ENCODE measurements at regions not wholly inside any gene's neighbourhood (a gene's known extent, or its start where the extent isn't known, plus 50 kb on each side); places are given as distances from the start of the nearest gene placed in this dataset.

GRCh38 chr20:40771308-40771610 is 82.2 kb upstream of the MAFB start (continued):
- no peak for TF ChIP-seq ETS1 (conservative IDR thresholded peaks at IDR 0.05; ENCODE audit: control insufficient read depth, low read depth, low read length)
- no peak for TF ChIP-seq TAF15 (IDR thresholded peaks at IDR 0.05; ENCODE audit: low read depth, low read length)

GRCh38 chr20:40771848-40772511 is 82.9 kb upstream of the MAFB start:
- no peaks in the 10 kb centered on the region for H3K79me2 ChIP-seq (ENCODE audit: control insufficient read depth, insufficient read depth, low read length)
- H3K9me3 ChIP-seq (replicated peaks; ENCODE audit: control insufficient read depth, insufficient read depth, low read depth, low read length): no peaks in the 10 kb centered on the region
- in situ Hi-C loops (cut with MboI) (no loop called here), intact Hi-C loops (cut with micrococcal nuclease) (no loop called here)
- no peaks in the 10 kb centered on the region for H3K9me1 ChIP-seq (ENCODE audit: control insufficient read depth, insufficient read depth, low read length)
- no peak overlapping the region for H3K27ac ChIP-seq (ENCODE audit: extremely low read depth, low read depth, low read length)
- no peak for ATAC-seq
- ChIA-PET POLR2A (interaction anchor here (1.0 kb wide), 1 partner anchor 11 kb away, joined by 3 read pairs; no protein-coding TSS in a partner anchor), CTCF (ENCODE audit: low intra/inter-chr PET ratio) (no interaction called here)
- TF ChIP-seq SFPQ (IDR thresholded peaks at IDR 0.05; ENCODE audit: low read depth, low read length): no peak
- TF ChIP-seq HDAC3 (IDR thresholded peaks at IDR 0.05; ENCODE audit: borderline replicate concordance, partially characterized antibody): no peak
- TF ChIP-seq FOXO4 (CRISPR knock-in tag; IDR thresholded peaks at IDR 0.05): no peak
- TF ChIP-seq FOXK2 (conservative IDR thresholded peaks at IDR 0.05 in 1 of 2, IDR thresholded peaks at IDR 0.05 in 1 of 2; ENCODE audit: low read depth in 2 of 2): no peak
- TF ChIP-seq CHD4 (IDR thresholded peaks at IDR 0.05; ENCODE audit: insufficient read depth, insufficient replicate concordance, low read depth, low read length, poor library complexity, severe bottlenecking): no peak
- no peak for DNase-seq (ENCODE audit: extremely low read depth in 1 of 4, low spot score in 3 of 4)
- no TSS peak for BruUV-seq (replicated peaks)
- 1% methylated on average over 7 of the region's 7 CpGs for WGBS (ENCODE audit: insufficient coverage, low coverage, missing lambda C conversion rate)
- no peak overlapping the region for H3K4me3 ChIP-seq
- H3K9ac ChIP-seq (ENCODE audit: insufficient read depth in 1 of 2, low read depth in 2 of 2, low read length in 2 of 2): no peak overlapping the region
- no peak overlapping the region for H2AFZ ChIP-seq (ENCODE audit: low read depth, low read length)
- H3K36me3 ChIP-seq (ENCODE audit: control insufficient read depth, insufficient read depth, low read length): no peaks in the 10 kb centered on the region
- H3K4me1 ChIP-seq (replicated peaks in 1 of 2; ENCODE audit: control insufficient read depth in 2 of 2, insufficient read depth in 2 of 2, low read length in 2 of 2): no peaks in the 10 kb centered on the region
- no peak overlapping the region for H3K4me2 ChIP-seq (ENCODE audit: insufficient read depth, low read length)
- H4K20me1 ChIP-seq (replicated peaks; ENCODE audit: control insufficient read depth, insufficient read depth, low read length): no peaks in the 10 kb centered on the region
- FAIRE-seq: no peak
- no peaks in the 10 kb centered on the region for H3K27me3 ChIP-seq (ENCODE audit: control insufficient read depth in 2 of 2, insufficient read depth in 2 of 2, low read length in 2 of 2)

All from K562 (cell line).